Tibial nerve (tissue), 4 donors: ENCODE measurements at regions not wholly inside any gene's neighbourhood (a gene's known extent, or its start where the extent isn't known, plus 50 kb on each side); places are given as distances from the start of the nearest gene placed in this dataset.

ENCODE experiments used
- DNase-seq, 2 donors: peaks; one replicate each; pipeline ENCODE4 v3.0.0-alpha.2; 2019; ENCODE audit warnings: low spot score in 2 of 2
- H3K27ac ChIP-seq, 4 donors: fragments of 200-600 bp; sonication (generic) in 3 of 4; one replicate each; pipeline ENCODE4 v1.5.1; 2017 to 2019; ENCODE audit warnings: mild to moderate bottlenecking in 1 of 4
- H3K27me3 ChIP-seq, 2 donors: fragments of 200-600 bp; sonication (generic) in 1 of 2; one replicate each; pipeline versions ENCODE4 v1.5.1 to v1.6.0; 2017 to 2019
- H3K36me3 ChIP-seq, 3 donors: fragments of 200-600 bp; sonication (generic); one replicate each; pipeline ENCODE4 v1.5.1; 2018 to 2019
- H3K4me1 ChIP-seq, 4 donors: fragments of 200-600 bp; sonication (generic) in 3 of 4; one replicate each; pipeline ENCODE4 v1.5.1; 2017 to 2019
- H3K4me3 ChIP-seq, 4 donors: fragments of 200-600 bp; sonication (generic) in 3 of 4; one replicate each; pipeline ENCODE4 v1.5.1; 2017 to 2019; ENCODE audit warnings: mild to moderate bottlenecking in 1 of 4, moderate library complexity in 1 of 4
- H3K9me3 ChIP-seq, 4 donors: fragments of 200-600 bp; sonication (generic) in 3 of 4; one replicate each; pipeline ENCODE4 v1.5.1; 2017 to 2019
- EP300 ChIP-seq, 2 donors: sonication (generic); formaldehyde crosslinking; IDR thresholded peaks; one replicate each; pipeline ENCODE4 v1.6.1; 2017; ENCODE audit warnings: antibody characterized with exemption in 2 of 2, mild to moderate bottlenecking in 1 of 2
- POLR2A ChIP-seq, 2 donors: fragments of 450-650 bp; IDR thresholded peaks; one replicate each; pipeline ENCODE4 v1.6.1; 2017; ENCODE audit warnings: antibody characterized with exemption in 2 of 2, mild to moderate bottlenecking in 2 of 2, moderate library complexity in 2 of 2
- WGBS, 2 donors: methylation state at CpG; one replicate each; pipeline ENCODE4 v1.1.5; 2018; 5-methylcytosine and 5-hydroxymethylcytosine counted together
- TF ChIP-seq, protein P1 (sequence below), 5 experiments: fragments of 200-600 bp in 3 of 5; fragments of 450-650 bp in 2 of 5; sonication (generic) in 3 of 5; IDR thresholded peaks; one replicate each; pipeline ENCODE4 v1.5.1; 2016 to 2019; ENCODE audit warnings: antibody characterized with exemption in 5 of 5, mild to moderate bottlenecking in 3 of 5, moderate library complexity in 2 of 5

- 38 to 45% methylated on average over 3 of the region's 3 CpGs for WGBS, 2 donors
- Histone ChIP-seq H3K27ac (no peak overlapping the region), H3K27me3 (no peaks in the 10 kb centered on the region), H3K36me3 (no peaks in the 10 kb centered on the region), H3K4me3 (no peak overlapping the region), H3K4me1 (no peaks in the 10 kb centered on the region), H3K9me3 (no peaks in the 10 kb centered on the region)
- DNase-seq, result no peak
- TF ChIP-seq POLR2A (IDR thresholded peaks at IDR 0.05) (no peak), EP300 (IDR thresholded peaks at IDR 0.05) (no peak)
- TF ChIP-seq, protein P1, sequence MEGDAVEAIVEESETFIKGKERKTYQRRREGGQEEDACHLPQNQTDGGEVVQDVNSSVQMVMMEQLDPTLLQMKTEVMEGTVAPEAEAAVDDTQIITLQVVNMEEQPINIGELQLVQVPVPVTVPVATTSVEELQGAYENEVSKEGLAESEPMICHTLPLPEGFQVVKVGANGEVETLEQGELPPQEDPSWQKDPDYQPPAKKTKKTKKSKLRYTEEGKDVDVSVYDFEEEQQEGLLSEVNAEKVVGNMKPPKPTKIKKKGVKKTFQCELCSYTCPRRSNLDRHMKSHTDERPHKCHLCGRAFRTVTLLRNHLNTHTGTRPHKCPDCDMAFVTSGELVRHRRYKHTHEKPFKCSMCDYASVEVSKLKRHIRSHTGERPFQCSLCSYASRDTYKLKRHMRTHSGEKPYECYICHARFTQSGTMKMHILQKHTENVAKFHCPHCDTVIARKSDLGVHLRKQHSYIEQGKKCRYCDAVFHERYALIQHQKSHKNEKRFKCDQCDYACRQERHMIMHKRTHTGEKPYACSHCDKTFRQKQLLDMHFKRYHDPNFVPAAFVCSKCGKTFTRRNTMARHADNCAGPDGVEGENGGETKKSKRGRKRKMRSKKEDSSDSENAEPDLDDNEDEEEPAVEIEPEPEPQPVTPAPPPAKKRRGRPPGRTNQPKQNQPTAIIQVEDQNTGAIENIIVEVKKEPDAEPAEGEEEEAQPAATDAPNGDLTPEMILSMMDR (IDR thresholded peaks at IDR 0.05), result no peak
These were observed 290.9 kb upstream of the RGMB start for GRCh38 chr5:98482321-98483300.

DNA sequence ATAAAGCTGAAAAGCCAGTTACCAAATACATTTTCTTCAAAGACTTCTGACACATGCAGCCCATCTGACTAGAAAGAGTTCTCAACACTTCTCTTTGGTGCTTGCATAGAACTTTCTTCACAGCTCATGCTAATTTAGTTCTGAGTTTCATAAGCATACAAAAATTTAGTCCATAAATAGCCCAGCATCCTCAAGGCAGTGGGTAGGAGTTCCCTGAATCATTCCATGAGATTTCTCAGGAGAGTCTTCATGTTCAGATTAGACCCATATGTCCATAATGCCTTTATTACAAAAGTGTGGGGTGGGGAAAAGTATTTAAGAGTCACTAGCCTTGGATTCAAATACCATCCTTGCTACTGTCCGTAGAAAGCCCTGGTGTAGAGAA, 290.2 kb upstream of the RGMB start:
- TF ChIP-seq, protein P1 (IDR thresholded peaks at IDR 0.05), result no peak
- TF ChIP-seq POLR2A (IDR thresholded peaks at IDR 0.05) (no peak), EP300 (IDR thresholded peaks at IDR 0.05) (no peak)
- Histone ChIP-seq H3K4me3 (no peak overlapping the region), H3K4me1 (no peaks in the 10 kb centered on the region), H3K36me3 (no peaks in the 10 kb centered on the region), H3K9me3 (no peaks in the 10 kb centered on the region), H3K27me3 (no peaks in the 10 kb centered on the region), H3K27ac (no peak overlapping the region)
- WGBS, 2 donors, result 51 to 71% methylated on average over 1 of the region's 1 CpG
- DNase-seq, result no peak

GRCh38 chr5:98489021-98489420, 284.4 kb upstream of the RGMB start:
- Histone ChIP-seq H3K4me3 (no peak overlapping the region), H3K27me3 (no peaks in the 10 kb centered on the region), H3K27ac (no peak overlapping the region), H3K4me1 (no peaks in the 10 kb centered on the region), H3K9me3 (peaks cover 0 to 11% (median 0%) of the 10 kb centered on the region in 4 donors), H3K36me3 (no peaks in the 10 kb centered on the region)
- TF ChIP-seq POLR2A (IDR thresholded peaks at IDR 0.05), result no peak
- TF ChIP-seq, protein P1 (IDR thresholded peaks at IDR 0.05), result no peak
- TF ChIP-seq EP300 (IDR thresholded peaks at IDR 0.05), result no peak
- DNase-seq, result no peak
- 93% methylated on average over 3 of the region's 3 CpGs for WGBS, 2 donors

- peaks cover 0 to 11% (median 0%) of the 10 kb centered on the region in 4 donors for H3K9me3 ChIP-seq
- H3K4me1 ChIP-seq, result no peaks in the 10 kb centered on the region
- no peak for DNase-seq
- 96 to 97% methylated on average over 10 of the region's 10 CpGs for WGBS, 2 donors
- H3K4me3 ChIP-seq, result no peak overlapping the region
- H3K27ac ChIP-seq, result no peak overlapping the region
- TF ChIP-seq, protein P1 (IDR thresholded peaks at IDR 0.05), result no peak
- TF ChIP-seq EP300 (IDR thresholded peaks at IDR 0.05), result no peak
- TF ChIP-seq POLR2A (IDR thresholded peaks at IDR 0.05), result no peak
- no peaks in the 10 kb centered on the region for H3K27me3 ChIP-seq
- no peaks in the 10 kb centered on the region for H3K36me3 ChIP-seq
These were observed 283.1 kb upstream of the RGMB start for GRCh38 chr5:98490348-98490747.

- Histone ChIP-seq H3K4me1 (no peaks in the 10 kb centered on the region), H3K27ac (no peak overlapping the region), H3K36me3 (no peaks in the 10 kb centered on the region), H3K4me3 (no peak overlapping the region), H3K27me3 (no peaks in the 10 kb centered on the region), H3K9me3 (peaks cover 0 to 11% (median 0%) of the 10 kb centered on the region in 4 donors)
- no peak for DNase-seq
- TF ChIP-seq EP300 (IDR thresholded peaks at IDR 0.05) (no peak), POLR2A (IDR thresholded peaks at IDR 0.05) (no peak)
- TF ChIP-seq, protein P1 (IDR thresholded peaks at IDR 0.05), result no peak
- WGBS, 2 donors, result 89 to 90% methylated on average over 1 of the region's 1 CpG
These were observed 281.2 kb upstream of the RGMB start for GRCh38 chr5:98492258-98492657.
